Pancreas (tissue), 10 donors: ENCODE measurements at regions not wholly inside any gene's neighbourhood (a gene's known extent, or its start where the extent isn't known, plus 50 kb on each side); places are given as distances from the start of the nearest gene placed in this dataset.

Experiments
- ATAC-seq, 4 donors: fragments of 200-7000 bp; cut with Tn5 transposase; one replicate each; pipeline versions ENCODE4 v1.8.0 to v1.9.1; 2020; ENCODE audit warnings: mild to moderate bottlenecking in 4 of 4, moderate library complexity in 4 of 4
- DNase-seq, 6 donors: peaks; one replicate each; pipeline ENCODE4 v3.0.0-alpha.2; 2020
- FAIRE-seq: peaks from 2 replicates; lab custom pipeline; 2012; peaks lifted over from hg19 to GRCh38; lab: Jason Lieb, UNC
- H3K27ac ChIP-seq, 4 donors: fragments of 200-600 bp; sonication (generic); 1 replicate in 3 of 4; 2 replicates in 1 of 4; pipeline versions ENCODE4 v1.5.0 to v1.8.0; 2020
- H3K27me3 ChIP-seq, 4 donors: fragments of 200-600 bp; one replicate each; pipeline ENCODE4 v1.8.0; 2021
- H3K36me3 ChIP-seq, 3 donors: fragments of 200-600 bp; sonication (generic) in 1 of 3; one replicate each; pipeline versions ENCODE4 v1.5.0 to v1.8.0; 2020 to 2021
- H3K4me1 ChIP-seq, 3 donors: fragments of 200-600 bp; one replicate each; pipeline ENCODE4 v1.8.0; 2021
- H3K4me3 ChIP-seq, 4 donors: fragments of 200-600 bp; sonication (generic) in 2 of 4; one replicate each; pipeline versions ENCODE4 v1.5.0 to v1.8.0; 2020 to 2021
- H3K9me3 ChIP-seq, 4 donors: fragments of 200-600 bp; one replicate each; pipeline ENCODE4 v1.8.0; 2021
- CTCF ChIP-seq, 4 donors: fragments of 200-600 bp; sonication (generic) in 3 of 4; IDR thresholded peaks; one replicate each; pipeline versions ENCODE4 v1.5.0 to v1.8.0; 2021; ENCODE audit warnings: antibody characterized with exemption in 4 of 4
- WGBS, 2 donors: extraction: QIAGEN DNeasy Blood & Tissue Kit; methylation state at CpG; one replicate each; pipeline ENCODE4 v1.1.7; 2013; 5-methylcytosine and 5-hydroxymethylcytosine counted together
- intact Hi-C, 3 donors: fragments of 100-400 bp; cut with DNase I; formaldehyde crosslinking; loops; one replicate each; pipeline versions ENCODE4 v1.11.1 to v1.14.2; 2022
- donor health status: healthy with polysubstance abuse.
- donor health status: DM: no; HTN: no; CAD: no; lungs with moderate emphysema.
- donor health status: DM: no; HTN: no; CAD: no.
- donor health status: control.
- donor health status: control.
- donor health status: Bipolar disorder and iron deficiency.
- donor health status: DM: yes; HTN: yes; CAD: no.
- donor health status: DM: no; HTN: no; CAD: no.
- donor health status: DM: no; HTN: no; CAD: no.
- donor health status: DM: yes; HTN: yes; CAD: no.

- Histone ChIP-seq H3K9me3 (no peaks in the 10 kb centered on the region), H3K4me1 (no peaks in the 10 kb centered on the region), H3K4me3 (no peak overlapping the region), H3K27ac (no peak overlapping the region), H3K36me3 (no peaks in the 10 kb centered on the region), H3K27me3 (no peaks in the 10 kb centered on the region)
- ATAC-seq (peak in 1 of 4 donors; percentile 22), FAIRE-seq (no peak), DNase-seq (no peak)
- TF ChIP-seq CTCF (IDR thresholded peaks at IDR 0.05), result no peak
- 43 to 50% methylated on average over 2 of the region's 2 CpGs for WGBS, 2 donors
- intact Hi-C loops, result no loop called here
Measured at GRCh38 chr17:72222661-72223380, 102.0 kb downstream of the SOX9 start.

- Histone ChIP-seq H3K27ac (no peak overlapping the region), H3K27me3 (no peaks in the 10 kb centered on the region), H3K4me1 (no peaks in the 10 kb centered on the region), H3K9me3 (no peaks in the 10 kb centered on the region), H3K4me3 (no peak overlapping the region), H3K36me3 (no peaks in the 10 kb centered on the region)
- no peak for FAIRE-seq
- no peak for TF ChIP-seq CTCF (IDR thresholded peaks at IDR 0.05)
- 94 to 96% methylated on average over 11 of the region's 11 CpGs for WGBS, 2 donors
- intact Hi-C loops, result no loop called here
- DNase-seq, result no peak
- no peak for ATAC-seq
Measured at GRCh38 chr17:72223866-72224291, 103.1 kb downstream of the SOX9 start.

- no peak for TF ChIP-seq CTCF (IDR thresholded peaks at IDR 0.05)
- Histone ChIP-seq H3K36me3 (no peaks in the 10 kb centered on the region), H3K9me3 (no peaks in the 10 kb centered on the region), H3K4me3 (no peak overlapping the region), H3K4me1 (no peaks in the 10 kb centered on the region), H3K27ac (no peak overlapping the region), H3K27me3 (no peaks in the 10 kb centered on the region)
- DNase-seq (no peak), FAIRE-seq (no peak), ATAC-seq (no peak)
- intact Hi-C loops, result no loop called here
- 78 to 82% methylated on average over 3 of the region's 3 CpGs for WGBS, 2 donors
Measured at GRCh38 chr17:72226322-72226721, 105.5 kb downstream of the SOX9 start.

- no peaks in the 10 kb centered on the region for H3K27me3 ChIP-seq
- H3K4me3 ChIP-seq, result no peak overlapping the region
- DNase-seq, result no peak
- intact Hi-C loops, result no loop called here
- no peaks in the 10 kb centered on the region for H3K36me3 ChIP-seq
- no peak for FAIRE-seq
- no peaks in the 10 kb centered on the region for H3K4me1 ChIP-seq
- 84 to 93% methylated on average over 3 of the region's 3 CpGs for WGBS, 2 donors
- no peak overlapping the region for H3K27ac ChIP-seq
- no peak for ATAC-seq
- no peaks in the 10 kb centered on the region for H3K9me3 ChIP-seq
- TF ChIP-seq CTCF (IDR thresholded peaks at IDR 0.05), result no peak
Measured at GRCh38 chr17:72233986-72234385, 113.2 kb downstream of the SOX9 start.

- WGBS, 2 donors, result 81 to 84% methylated on average over 5 of the region's 5 CpGs
- H3K27me3 ChIP-seq, result no peaks in the 10 kb centered on the region
- intact Hi-C loops, result no loop called here
Measured at GRCh38 chr17:72234985-72235384, 114.2 kb downstream of the SOX9 start.

More at GRCh38 chr17:72234985-72235384, 114.2 kb downstream of the SOX9 start:
- no peak for FAIRE-seq
- no peak for TF ChIP-seq CTCF (IDR thresholded peaks at IDR 0.05)
- no peak for ATAC-seq
- no peaks in the 10 kb centered on the region for H3K4me1 ChIP-seq
- no peaks in the 10 kb centered on the region for H3K36me3 ChIP-seq
- H3K9me3 ChIP-seq, result no peaks in the 10 kb centered on the region
- H3K4me3 ChIP-seq, result no peak overlapping the region
- DNase-seq, result no peak
- no peak overlapping the region for H3K27ac ChIP-seq
